HG02943 (cell line): ENCODE measurements at regions not wholly inside any gene's neighbourhood (a gene's known extent, or its start where the extent isn't known, plus 50 kb on each side); places are given as distances from the start of the nearest gene placed in this dataset.
"Not testable (repeated sequence)": the region's sequence is repeated elsewhere in the genome, so short reads cannot be mapped to it uniquely, and the experiment has no call there.

ENCODE experiments used
- ATAC-seq: cut with Tn5 transposase; IDR thresholded peaks from one replicate; pipeline ENCODE4 v1.9.1; 2021; ENCODE audit warnings: mild to moderate bottlenecking, low read depth, moderate library complexity; ENCODE audit not compliant: unreplicated experiment

- peak; percentile 79 for ATAC-seq
Observed at GRCh38 chr9:18255158-18255629, 218.8 kb upstream of the ADAMTSL1 start.

- ATAC-seq: no peak
Observed at GRCh38 chr9:18255747-18256146, 218.2 kb upstream of the ADAMTSL1 start.

DNA sequence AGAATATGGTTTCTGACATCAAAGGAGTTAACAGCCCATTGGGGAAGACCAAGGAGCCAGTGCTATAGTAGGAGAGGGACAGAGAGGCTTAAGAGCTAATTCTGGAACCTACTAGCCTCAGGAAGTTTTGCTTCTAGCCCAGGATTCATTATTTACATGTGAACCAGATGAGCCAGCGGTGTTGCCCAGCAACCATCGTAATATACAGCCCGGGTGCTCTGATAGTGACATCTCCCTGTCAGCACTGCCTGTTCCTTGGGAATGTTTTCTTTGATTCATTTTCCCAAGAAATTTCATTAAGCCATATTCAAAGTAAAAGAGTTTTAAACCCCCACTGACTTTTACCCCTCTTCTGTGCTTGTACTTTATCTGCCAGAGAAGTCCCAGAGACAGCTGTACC lies 217.4 kb upstream of the ADAMTSL1 start:
- no peak for ATAC-seq

- no peak for ATAC-seq
Observed at GRCh38 chr9:18260521-18260920, 213.4 kb upstream of the ADAMTSL1 start.

DNA sequence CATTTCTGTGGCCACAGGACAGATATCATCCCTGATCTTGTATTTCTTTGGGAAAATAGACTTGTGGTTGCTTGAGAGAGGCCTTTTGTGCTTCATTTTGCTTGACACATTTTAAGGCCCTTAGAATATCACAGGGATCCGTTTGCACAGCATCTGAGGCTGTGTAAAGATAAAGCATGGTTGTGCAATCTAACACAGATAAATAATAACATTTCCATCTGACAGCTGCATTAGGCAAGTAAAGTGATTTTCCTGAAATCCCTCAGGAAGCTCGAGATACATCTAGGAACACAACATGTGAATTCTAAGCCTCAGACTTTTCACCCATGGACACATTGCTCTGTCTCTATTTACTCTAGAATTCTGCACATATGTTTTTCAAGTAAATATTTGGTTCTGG lies 212.8 kb upstream of the ADAMTSL1 start:
- ATAC-seq: no peak

DNA sequence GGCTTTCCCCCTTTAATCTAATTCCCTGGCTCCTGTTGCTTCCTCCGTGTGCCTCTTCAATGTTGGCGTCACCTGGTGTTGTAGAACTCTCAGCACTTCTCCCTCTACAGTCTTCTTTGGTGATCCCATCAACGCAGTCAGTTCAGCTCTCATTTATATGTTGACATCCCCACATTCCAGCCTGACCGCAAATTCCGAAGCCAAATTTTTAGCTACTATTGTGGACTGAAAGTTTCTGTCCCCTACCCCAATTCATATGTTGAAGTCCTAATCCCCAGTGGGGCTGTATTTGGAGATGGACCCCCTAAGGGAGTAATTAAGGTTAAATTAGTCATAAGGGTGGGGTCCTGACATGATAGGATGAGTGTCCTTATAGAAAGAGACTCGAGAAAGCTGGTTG lies 210.6 kb upstream of the ADAMTSL1 start:
- ATAC-seq: no peak

- no peak for ATAC-seq
Observed at GRCh38 chr9:18268381-18268780, 205.6 kb upstream of the ADAMTSL1 start.

DNA sequence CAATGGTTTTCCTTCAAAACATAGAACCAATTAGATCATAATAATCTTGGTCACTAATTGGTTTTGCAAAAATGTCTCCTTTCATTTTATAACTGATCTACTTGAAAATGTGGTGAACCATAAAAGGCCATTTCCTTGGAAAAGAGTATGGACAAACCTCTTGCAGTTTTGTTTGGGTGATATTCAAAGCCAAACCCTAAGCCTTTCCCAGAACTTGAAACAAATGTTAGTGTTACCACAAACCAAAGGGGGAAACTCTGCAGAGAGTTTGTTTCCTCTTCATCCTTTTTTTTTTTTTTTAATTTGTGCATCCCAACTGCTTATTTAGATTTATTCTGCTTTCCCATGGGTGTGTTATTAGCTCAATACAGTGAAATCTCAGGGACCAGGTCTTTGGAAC lies 204.4 kb upstream of the ADAMTSL1 start:
- no peak for ATAC-seq

- no peak for ATAC-seq
Observed at GRCh38 chr9:18274693-18275092, 199.3 kb upstream of the ADAMTSL1 start.

- no peak for ATAC-seq
Observed at GRCh38 chr9:18275313-18275990, 198.5 kb upstream of the ADAMTSL1 start.

GRCh38 chr9:18281291-18281690 lies 192.7 kb upstream of the ADAMTSL1 start:
- ATAC-seq: no peak

GRCh38 chr9:18294229-18294628 lies 179.7 kb upstream of the ADAMTSL1 start:
- no peak for ATAC-seq

DNA sequence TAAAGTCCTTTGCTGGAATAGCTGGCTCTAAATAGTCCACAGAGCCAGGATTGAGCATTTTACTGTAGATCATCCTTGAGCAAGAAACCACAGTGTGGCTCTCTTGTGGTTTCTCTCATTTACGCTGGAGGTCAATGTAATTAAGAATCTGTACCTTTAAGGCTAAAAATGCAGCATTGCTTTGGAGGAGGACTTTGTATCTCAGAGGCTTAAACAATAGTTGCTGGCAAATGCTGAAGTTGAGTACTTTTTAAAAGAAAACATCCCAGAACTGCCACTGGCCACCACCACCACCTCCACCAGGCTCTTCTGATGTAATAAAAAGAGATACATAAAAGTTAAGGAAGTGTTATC lies 177.3 kb upstream of the ADAMTSL1 start:
- ATAC-seq: no peak

GRCh38 chr9:18297056-18297841 lies 176.7 kb upstream of the ADAMTSL1 start:
- ATAC-seq: no peak

- ATAC-seq: no peak
Observed at GRCh38 chr9:18299449-18299848, 174.5 kb upstream of the ADAMTSL1 start.

DNA sequence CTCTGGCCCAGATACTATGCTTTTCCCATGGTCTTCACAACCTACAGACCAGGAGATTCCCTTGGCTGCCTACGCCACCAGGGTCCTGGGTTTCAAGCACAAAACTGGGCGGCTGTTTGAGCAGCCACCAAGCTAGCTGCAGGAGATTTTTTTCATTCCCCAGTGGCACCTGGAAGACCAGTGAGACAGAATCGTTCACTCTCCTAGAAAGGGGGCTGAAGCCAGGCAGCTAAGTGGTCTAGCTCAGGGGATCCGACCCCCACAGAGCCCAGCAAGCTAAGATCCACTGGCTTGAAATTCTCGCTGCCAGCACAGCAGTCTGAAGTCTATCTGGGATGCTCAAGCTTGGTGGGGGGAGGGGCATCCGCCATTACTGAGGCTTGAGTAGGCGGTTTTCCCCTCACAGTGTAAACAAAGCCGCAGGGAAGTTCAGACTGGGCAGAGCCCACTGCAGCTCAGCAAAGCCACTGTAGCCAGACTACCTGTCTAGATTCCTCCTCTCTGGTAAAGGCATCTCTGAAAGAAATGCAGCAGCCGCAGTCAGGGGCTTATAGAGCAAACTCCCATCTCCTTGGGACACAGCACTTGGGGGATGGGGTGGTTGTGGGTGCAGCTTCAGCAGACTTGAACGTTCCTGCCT lies 168.7 kb upstream of the ADAMTSL1 start:
- not testable (repeated sequence) for ATAC-seq

DNA sequence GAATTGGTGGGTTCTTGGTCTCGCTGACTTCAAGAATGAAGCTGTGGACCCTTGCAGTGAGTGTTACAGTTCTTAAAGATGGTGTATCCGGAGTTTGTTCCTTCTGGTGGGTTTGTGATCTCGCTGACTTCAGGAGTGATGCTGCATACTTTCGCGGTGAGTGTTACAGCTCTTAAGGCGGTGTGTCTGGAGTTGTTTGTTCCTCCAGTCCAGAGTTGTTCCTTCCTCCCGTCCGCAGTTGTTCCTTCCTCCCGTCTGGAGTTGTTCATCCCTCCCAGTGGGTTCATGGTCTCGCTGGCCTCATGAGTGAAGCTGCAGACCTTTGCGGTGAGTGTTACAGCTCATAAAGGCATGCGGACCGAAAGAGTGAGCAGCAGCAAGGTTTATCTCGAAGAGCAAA lies 159.6 kb upstream of the ADAMTSL1 start:
- ATAC-seq: no peak

GRCh38 chr9:18317896-18318295 lies 156.1 kb upstream of the ADAMTSL1 start:
- no peak for ATAC-seq

GRCh38 chr9:18319918-18320445 lies 154.0 kb upstream of the ADAMTSL1 start:
- ATAC-seq: no peak

GRCh38 chr9:18324928-18325745 lies 148.8 kb upstream of the ADAMTSL1 start:
- ATAC-seq: no peak

- not testable (repeated sequence) for ATAC-seq
Observed at GRCh38 chr9:18325746-18326011, 148.3 kb upstream of the ADAMTSL1 start.
